ENCODE measurements at regions not wholly inside any gene's neighbourhood (a gene's known extent, or its start where the extent isn't known, plus 50 kb on each side); places are given as distances from the start of the nearest gene placed in this dataset.

DNA sequence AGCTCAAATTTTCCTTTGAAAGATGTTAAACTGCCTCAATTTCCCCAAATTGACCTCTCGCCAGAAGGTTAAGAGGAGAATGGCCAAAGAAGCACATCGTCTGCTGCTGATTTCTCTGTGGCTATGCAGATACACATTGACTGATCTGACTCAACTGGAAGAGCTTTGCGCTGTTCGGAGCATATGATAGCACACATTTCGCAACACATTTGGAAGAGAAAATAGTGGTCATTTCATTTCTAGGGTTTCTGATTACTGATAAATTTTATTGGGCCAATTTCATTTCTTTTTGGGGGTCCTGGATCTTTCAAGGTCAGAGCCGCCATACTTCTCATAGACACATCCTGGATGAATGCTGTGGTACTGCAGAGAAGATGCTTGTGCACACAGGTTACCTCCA, 138.5 kb downstream of the TMEM200C start:
- DNase-seq = no peak
- no peaks in the 10 kb centered on the region for H3K27me3 ChIP-seq
- TF ChIP-seq, protein P1, sequence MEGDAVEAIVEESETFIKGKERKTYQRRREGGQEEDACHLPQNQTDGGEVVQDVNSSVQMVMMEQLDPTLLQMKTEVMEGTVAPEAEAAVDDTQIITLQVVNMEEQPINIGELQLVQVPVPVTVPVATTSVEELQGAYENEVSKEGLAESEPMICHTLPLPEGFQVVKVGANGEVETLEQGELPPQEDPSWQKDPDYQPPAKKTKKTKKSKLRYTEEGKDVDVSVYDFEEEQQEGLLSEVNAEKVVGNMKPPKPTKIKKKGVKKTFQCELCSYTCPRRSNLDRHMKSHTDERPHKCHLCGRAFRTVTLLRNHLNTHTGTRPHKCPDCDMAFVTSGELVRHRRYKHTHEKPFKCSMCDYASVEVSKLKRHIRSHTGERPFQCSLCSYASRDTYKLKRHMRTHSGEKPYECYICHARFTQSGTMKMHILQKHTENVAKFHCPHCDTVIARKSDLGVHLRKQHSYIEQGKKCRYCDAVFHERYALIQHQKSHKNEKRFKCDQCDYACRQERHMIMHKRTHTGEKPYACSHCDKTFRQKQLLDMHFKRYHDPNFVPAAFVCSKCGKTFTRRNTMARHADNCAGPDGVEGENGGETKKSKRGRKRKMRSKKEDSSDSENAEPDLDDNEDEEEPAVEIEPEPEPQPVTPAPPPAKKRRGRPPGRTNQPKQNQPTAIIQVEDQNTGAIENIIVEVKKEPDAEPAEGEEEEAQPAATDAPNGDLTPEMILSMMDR (IDR thresholded peaks at IDR 0.05; ENCODE audit: low read depth, low read length) = no peak
- H3K9me3 ChIP-seq = no peaks in the 10 kb centered on the region
- H3K36me3 ChIP-seq = no peaks in the 10 kb centered on the region
- H3K4me1 ChIP-seq = no peaks in the 10 kb centered on the region
- H3K4me3 ChIP-seq (ENCODE audit: low read depth, low read length) = no peak overlapping the region

DNA sequence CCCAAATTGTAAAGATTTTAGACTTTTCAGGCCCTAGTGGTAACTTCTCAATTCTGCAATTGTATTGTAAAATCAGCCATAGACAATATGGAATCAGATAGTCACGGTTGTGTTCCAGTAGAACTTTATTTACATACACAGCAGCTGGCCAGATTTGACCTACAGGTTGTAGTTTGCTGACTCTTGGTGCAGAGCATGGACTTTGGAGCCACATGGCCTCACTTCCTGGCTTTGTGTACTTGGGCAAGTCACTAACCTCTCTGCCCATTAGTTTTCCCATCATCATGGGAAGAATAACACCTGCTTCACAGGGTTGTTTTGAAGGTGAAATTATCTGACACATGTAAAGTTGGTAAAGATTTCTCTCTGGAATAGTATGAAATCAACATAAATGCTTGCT, 147.6 kb downstream of the TMEM200C start:
- no peaks in the 10 kb centered on the region for H3K27me3 ChIP-seq
- no peak for DNase-seq
- TF ChIP-seq, protein P1 (IDR thresholded peaks at IDR 0.05; ENCODE audit: low read depth, low read length) = no peak
- H3K4me3 ChIP-seq (ENCODE audit: low read depth, low read length) = no peak overlapping the region
- H3K36me3 ChIP-seq = no peaks in the 10 kb centered on the region
- no peaks in the 10 kb centered on the region for H3K9me3 ChIP-seq
- no peaks in the 10 kb centered on the region for H3K4me1 ChIP-seq

DNA sequence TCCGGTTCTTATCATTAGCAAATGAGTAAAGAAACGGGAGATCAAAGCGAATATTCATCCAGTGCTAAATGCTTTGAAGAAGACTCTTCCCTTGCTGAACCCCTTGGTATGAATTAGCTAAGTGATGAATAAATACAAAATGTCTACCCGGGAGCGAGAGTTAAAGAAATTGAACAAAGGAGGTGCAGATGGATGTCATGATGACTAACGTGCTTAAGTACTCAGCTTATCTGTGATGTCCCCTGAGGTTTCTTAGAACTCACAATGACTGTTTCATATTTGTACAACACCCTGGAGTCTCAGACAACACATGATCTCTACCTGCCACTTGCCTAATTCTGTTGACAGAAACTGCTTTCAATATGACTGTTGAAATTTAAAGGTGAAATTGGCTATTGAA, 148.5 kb downstream of the TMEM200C start:
- H3K4me3 ChIP-seq (ENCODE audit: low read depth, low read length) = no peak overlapping the region
- no peaks in the 10 kb centered on the region for H3K4me1 ChIP-seq
- no peaks in the 10 kb centered on the region for H3K9me3 ChIP-seq
- TF ChIP-seq, protein P1 (IDR thresholded peaks at IDR 0.05; ENCODE audit: low read depth, low read length) = no peak
- no peak for DNase-seq
- H3K36me3 ChIP-seq = no peaks in the 10 kb centered on the region
- no peaks in the 10 kb centered on the region for H3K27me3 ChIP-seq

DNA sequence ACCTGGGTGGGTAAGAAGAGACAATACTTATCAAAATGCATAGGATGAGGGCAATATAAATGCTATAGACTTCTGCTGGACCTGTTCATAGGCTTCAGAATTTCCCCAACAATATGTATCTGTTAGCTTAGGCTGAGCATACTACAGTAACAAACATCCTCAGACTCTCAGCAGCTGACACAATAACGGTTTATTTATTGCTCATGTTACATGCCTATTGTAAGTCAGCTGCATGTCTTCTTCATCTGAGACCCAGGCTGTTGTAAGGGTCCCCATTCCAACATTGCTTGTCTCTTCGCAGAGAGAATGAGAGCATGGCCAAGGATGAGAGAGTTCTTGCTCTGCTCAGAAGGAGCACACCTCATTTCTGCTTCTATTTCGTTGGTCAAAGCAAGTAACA, 150.7 kb downstream of the TMEM200C start:
- Histone ChIP-seq H3K4me1 (no peaks in the 10 kb centered on the region), H3K4me3 (ENCODE audit: low read depth, low read length) (no peak overlapping the region), H3K9me3 (no peaks in the 10 kb centered on the region), H3K36me3 (no peaks in the 10 kb centered on the region), H3K27me3 (no peaks in the 10 kb centered on the region)
- TF ChIP-seq, protein P1 (IDR thresholded peaks at IDR 0.05; ENCODE audit: low read depth, low read length) = no peak
- DNase-seq = no peak

DNA sequence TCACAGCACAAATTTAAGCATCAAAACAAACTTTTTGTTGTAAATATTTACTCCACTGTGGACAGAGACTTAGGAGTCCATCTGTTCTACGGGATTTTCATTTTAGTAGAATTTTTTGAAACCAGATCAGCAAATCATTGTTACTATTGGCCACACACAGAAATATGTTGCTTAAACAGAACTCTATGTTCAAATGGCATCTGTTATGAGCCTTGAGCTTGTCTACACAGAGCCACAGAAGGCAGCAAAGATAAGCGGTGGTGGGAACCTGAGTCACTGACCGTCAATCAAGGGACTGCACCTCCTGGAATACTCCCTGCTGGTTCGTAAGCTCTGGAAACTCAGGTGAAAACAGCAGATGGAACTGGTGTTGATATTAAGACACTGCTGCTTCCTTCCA, 156.8 kb downstream of the TMEM200C start:
- no peak overlapping the region for H3K4me3 ChIP-seq (ENCODE audit: low read depth, low read length)
- TF ChIP-seq, protein P1 (IDR thresholded peaks at IDR 0.05; ENCODE audit: low read depth, low read length) = no peak
- H3K9me3 ChIP-seq = no peaks in the 10 kb centered on the region
- H3K27me3 ChIP-seq = no peaks in the 10 kb centered on the region
- no peak for DNase-seq
- no peaks in the 10 kb centered on the region for H3K4me1 ChIP-seq
- no peaks in the 10 kb centered on the region for H3K36me3 ChIP-seq

DNA sequence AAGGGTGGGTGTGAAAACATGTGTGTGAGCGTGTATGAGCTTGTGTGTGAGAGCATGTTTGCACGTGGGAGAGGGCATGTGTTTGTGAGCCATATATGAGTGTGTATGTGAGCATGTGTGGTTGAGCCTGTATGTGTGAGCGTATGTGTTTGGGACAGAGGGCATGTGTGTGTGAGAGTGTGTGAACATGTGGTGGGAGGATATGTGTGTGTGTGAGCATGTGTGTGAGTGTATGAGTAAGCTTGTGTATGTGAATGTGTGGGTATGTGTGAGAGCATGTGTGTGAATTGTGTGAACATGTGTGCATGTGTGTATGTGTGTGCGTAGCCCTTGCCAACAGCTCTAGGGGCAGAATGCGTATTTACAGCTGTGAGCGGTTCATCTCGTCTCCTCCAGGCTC, 163.0 kb downstream of the TMEM200C start:
- H3K4me3 ChIP-seq (ENCODE audit: low read depth, low read length) = no peak overlapping the region
- no peaks in the 10 kb centered on the region for H3K9me3 ChIP-seq
- H3K27me3 ChIP-seq = no peaks in the 10 kb centered on the region
- TF ChIP-seq, protein P1 (IDR thresholded peaks at IDR 0.05; ENCODE audit: low read depth, low read length) = no peak
- DNase-seq = no peak
- no peaks in the 10 kb centered on the region for H3K4me1 ChIP-seq
- H3K36me3 ChIP-seq = no peaks in the 10 kb centered on the region

All from BE2C (cell line).